HL-60 (cell line): ENCODE measurements at regions not wholly inside any gene's neighbourhood (a gene's known extent, or its start where the extent isn't known, plus 50 kb on each side); places are given as distances from the start of the nearest gene placed in this dataset.

Experiments used
- CTCF ChIP-seq: IDR thresholded peaks from one replicate; pipeline ENCODE4 v1.5.1; 2011; ENCODE audit warnings: low read length, control low read depth, inconsistent platforms; ENCODE audit not compliant: insufficient read depth
- POLR2AphosphoS5 ChIP-seq: IDR thresholded peaks from 2 replicates; pipeline ENCODE4 v1.6.1; 2012; ENCODE audit warnings: low read depth
- SPI1 ChIP-seq: IDR thresholded peaks from 2 replicates; pipeline ENCODE4 v1.6.1; 2012; ENCODE audit warnings: low read depth, mild to moderate bottlenecking, borderline replicate concordance
- TF ChIP-seq, protein P1 (sequence below): IDR thresholded peaks from 2 replicates; pipeline ENCODE4 v1.6.1; 2012; ENCODE audit warnings: low read depth; ENCODE audit not compliant: insufficient replicate concordance

DNA sequence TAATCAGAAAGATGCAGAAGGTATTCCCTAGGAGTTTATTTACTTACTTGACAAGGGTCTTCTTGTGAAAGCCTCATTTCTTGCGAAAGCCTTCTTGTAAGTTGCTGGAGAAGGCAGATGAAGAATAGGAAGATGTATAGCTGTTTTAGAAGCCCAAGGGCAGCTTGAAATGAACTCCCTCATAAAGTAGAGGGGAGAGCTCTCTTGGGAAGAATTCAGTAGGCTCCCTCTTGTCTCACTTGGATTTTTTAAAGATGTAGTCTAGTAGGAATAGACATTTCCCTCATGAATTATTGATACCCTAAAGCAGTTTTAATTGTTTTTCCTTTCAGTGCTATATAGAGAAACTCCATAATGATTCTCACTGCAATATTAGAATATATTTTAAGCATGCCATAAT lies 639.2 kb upstream of the CXADR start:
- TF ChIP-seq CTCF, result no peak
- no peak for TF ChIP-seq POLR2AphosphoS5
- TF ChIP-seq, protein P1, sequence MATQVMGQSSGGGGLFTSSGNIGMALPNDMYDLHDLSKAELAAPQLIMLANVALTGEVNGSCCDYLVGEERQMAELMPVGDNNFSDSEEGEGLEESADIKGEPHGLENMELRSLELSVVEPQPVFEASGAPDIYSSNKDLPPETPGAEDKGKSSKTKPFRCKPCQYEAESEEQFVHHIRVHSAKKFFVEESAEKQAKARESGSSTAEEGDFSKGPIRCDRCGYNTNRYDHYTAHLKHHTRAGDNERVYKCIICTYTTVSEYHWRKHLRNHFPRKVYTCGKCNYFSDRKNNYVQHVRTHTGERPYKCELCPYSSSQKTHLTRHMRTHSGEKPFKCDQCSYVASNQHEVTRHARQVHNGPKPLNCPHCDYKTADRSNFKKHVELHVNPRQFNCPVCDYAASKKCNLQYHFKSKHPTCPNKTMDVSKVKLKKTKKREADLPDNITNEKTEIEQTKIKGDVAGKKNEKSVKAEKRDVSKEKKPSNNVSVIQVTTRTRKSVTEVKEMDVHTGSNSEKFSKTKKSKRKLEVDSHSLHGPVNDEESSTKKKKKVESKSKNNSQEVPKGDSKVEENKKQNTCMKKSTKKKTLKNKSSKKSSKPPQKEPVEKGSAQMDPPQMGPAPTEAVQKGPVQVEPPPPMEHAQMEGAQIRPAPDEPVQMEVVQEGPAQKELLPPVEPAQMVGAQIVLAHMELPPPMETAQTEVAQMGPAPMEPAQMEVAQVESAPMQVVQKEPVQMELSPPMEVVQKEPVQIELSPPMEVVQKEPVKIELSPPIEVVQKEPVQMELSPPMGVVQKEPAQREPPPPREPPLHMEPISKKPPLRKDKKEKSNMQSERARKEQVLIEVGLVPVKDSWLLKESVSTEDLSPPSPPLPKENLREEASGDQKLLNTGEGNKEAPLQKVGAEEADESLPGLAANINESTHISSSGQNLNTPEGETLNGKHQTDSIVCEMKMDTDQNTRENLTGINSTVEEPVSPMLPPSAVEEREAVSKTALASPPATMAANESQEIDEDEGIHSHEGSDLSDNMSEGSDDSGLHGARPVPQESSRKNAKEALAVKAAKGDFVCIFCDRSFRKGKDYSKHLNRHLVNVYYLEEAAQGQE, result no peak
- TF ChIP-seq SPI1, result no peak
